Stimulated activated CD8-positive, alpha-beta memory T cell treated with anti-CD3 and anti-CD28 coated beads, Interleukin-12 subunit alpha, Interleukin-12 subunit beta, amount 100 ng/mL, for 24 hours (primary cell): ENCODE measurements at regions not wholly inside any gene's neighbourhood (a gene's known extent, or its start where the extent isn't known, plus 50 kb on each side); places are given as distances from the start of the nearest gene placed in this dataset.

Source experiments
- DNase-seq: peaks from one replicate; pipeline ENCODE4 v3.0.0-alpha.2; 2020; ENCODE audit errors: extremely low read depth

DNA sequence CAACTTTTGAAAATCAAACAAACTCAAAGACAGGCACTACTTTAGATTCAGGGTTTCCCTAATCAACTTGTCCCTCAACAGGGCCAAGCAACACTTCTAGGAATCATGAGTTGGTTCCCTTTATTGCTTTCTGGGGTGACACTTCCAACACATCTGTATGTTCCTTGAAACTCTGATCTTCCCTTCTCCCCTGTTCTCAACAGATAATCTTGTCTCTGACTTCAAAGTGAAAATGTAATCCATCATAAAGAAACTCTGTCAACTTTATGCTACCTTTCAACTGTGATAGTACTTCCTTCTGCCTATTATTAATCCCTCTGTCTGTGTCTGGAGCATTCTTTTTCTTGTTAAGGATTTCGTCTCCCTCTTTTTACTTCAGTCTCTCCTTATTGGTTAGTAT lies 250.1 kb upstream of the MEF2C start:
- DNase-seq = no peak

DNA sequence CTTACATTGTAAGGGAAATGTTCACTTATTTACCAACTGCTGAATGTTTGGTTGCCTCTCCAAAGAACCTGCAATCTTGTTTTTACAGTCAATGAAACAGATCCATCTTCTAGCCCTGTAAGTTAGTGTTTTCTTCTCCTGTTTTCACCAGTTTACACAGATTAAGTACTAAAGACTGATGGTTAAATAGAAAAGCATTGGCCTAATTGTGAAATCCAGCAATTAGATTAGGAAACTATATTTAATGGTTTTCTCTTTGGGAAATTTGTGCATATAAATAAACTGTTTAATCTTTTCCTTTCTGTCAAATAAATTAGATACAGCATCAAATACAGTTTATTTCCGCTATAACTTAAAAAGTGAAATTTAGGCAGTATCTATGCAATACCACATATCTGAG lies 247.9 kb upstream of the MEF2C start:
- no peak for DNase-seq

DNA sequence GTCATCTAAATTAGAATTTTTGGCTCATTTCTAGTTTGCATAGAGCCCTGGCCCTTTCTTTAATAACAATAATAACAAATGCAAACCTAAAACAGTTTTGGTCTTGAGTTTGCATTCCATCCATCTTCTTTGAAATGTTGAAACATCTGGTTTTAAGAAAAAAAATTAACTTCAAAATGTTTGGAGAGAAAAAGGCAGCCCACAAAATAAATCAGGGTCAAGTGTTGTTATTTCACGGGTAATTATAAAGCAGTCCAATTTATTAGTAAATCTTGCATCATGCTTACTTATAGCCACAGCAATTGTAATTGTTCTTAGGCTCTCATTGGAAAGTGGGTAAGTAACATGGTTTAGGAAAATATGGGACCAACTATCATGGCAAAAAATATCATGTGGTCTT lies 247.0 kb upstream of the MEF2C start:
- no peak for DNase-seq

DNA sequence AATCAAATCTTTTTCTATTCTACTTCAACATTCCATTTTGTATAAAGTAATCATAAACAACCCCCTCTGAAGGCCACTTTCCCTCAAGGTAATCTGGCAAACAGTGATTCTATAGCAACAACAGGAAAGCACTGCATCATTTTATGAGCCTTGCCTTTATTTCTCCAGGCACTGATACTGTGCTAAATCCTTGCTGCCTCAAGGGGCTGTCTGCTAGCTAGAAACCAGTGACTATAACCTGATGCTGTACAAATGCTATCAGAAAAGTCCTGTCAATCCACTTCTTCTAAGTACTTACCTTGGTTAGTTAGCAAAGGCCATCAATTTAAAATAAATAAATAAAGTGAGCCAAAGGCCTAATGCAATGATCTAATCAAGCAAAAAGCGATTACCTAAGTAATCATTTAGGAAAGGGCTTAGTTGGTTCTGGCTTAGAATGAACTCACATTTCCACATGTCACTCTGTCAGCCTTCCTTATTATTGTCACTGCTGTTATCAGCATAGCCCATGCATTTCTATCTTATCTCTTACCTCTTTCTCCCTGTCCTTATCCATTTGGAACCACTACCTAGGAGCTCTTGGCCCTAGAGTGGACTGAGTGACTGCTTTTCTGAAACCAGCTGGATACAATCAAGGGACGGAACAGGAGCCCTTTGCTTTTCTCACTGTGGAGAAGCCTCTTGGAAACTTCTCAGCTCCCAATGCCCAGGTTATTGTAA lies 246.1 kb upstream of the MEF2C start:
- no peak for DNase-seq

DNA sequence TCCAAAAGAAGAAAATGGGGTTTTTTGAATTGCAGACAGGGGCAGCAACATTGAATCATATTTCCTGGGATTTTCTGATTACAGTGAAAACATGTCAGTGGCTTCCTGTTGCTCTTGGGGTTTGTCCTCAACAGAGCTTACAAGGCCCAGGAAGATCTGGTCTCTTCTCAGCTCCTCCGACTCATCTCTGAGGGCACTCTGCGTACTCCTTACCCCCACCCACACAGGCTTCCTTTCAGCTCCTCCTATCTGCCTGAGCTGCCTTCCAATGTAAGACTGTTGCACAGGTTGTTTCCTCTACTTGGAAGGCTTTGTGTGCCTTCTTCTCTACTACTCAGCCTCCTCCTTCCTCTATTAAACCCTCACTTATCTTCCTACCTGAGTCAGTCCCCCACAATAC lies 245.1 kb upstream of the MEF2C start:
- no peak for DNase-seq

DNA sequence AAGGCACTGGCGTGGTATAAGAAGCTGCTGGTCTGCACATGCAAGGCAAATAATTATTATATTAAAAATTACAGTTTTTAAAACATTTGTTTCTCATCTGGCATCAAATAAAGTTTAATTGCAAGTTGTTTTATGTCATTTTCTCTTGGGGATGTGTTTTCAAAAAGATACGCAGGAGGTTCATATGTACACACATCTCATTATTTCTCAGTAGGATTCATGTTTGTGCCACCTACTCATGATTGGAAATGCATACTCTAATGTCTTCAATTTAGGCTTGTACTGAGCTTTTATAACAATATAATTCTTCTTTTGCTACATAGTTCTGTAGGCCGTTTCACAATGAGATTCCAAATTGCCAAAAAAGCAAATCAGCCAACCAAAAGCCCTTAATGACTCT lies 244.2 kb upstream of the MEF2C start:
- DNase-seq = no peak

DNA sequence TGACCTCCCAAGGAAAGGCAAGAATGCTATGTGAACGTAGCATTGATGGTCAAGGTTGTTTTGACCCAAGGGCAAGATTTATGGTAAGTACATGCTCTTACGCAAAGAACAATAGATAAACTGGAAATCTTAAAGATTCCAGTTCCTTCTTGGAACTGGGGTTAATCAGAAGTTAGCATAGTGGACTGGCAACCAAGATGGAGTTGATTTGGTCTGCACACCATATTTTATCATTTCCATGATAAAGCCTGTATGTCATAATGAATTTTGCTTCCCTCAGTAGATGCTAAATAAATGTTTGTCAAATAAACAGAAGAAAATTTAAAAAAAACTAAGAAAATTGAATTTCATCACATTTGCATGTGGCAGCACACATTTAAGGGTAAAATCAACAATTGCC lies 242.4 kb upstream of the MEF2C start:
- no peak for DNase-seq

DNA sequence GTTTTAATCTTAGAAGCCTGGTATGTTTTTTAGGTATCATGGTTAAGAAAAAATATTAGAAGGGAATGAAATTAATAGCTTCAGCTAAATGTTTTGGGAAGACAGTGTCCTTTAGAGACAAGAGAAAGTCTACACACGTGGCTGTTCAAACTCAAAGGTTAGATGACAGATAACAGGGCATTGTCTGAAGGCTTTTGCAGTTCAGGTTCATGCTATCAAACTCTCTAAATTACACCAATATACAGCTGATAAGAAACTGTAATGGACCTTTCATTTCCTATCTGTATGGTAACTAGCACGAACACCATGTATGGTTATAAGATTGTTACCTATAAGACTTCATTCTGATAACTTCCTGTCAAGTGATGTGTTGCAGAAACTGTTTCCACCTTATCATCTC lies 240.6 kb upstream of the MEF2C start:
- DNase-seq = no peak

DNA sequence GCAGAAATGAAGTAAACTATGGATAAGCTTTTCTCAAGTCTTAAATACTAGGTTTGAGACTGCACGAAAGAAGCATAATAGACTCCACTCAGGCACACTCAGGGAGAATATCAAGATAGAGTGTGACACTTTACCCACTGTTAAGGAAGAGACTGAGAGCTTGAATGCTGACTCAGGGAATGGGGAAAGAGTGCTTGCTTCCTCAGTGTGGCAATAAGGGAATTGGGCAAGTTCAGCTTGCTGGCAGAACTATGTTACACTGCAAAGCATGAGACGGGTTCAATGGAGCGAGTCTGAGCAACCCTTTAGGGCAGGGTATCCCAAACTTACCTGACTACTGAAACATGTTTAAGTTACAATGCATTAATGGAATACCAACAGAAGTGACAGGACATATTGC lies 237.7 kb upstream of the MEF2C start:
- no peak for DNase-seq

DNA sequence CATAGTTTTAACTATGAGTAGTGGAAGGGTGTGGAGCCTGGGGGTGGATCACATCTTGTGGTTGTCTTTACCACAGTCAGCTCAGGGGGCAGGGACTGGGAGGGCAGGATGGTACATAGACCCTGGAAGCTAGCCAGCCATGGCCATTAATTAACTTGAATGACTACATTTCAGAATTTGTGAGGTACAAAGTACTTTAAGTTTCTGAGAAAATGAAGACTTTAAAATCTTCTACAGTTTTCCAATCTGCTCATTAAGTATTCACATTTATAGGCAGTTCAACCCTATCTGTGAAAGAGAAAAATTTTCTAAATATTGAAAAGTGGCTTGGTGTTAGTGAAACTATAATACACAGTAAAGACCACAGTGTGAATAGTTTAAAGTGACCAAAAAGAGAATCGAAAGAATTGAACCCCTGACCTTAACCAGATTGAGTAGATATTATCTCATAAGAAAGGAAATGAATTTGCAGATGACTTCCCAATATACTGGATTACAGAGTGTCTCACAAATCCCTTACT lies 234.2 kb upstream of the MEF2C start:
- DNase-seq = no peak

DNA sequence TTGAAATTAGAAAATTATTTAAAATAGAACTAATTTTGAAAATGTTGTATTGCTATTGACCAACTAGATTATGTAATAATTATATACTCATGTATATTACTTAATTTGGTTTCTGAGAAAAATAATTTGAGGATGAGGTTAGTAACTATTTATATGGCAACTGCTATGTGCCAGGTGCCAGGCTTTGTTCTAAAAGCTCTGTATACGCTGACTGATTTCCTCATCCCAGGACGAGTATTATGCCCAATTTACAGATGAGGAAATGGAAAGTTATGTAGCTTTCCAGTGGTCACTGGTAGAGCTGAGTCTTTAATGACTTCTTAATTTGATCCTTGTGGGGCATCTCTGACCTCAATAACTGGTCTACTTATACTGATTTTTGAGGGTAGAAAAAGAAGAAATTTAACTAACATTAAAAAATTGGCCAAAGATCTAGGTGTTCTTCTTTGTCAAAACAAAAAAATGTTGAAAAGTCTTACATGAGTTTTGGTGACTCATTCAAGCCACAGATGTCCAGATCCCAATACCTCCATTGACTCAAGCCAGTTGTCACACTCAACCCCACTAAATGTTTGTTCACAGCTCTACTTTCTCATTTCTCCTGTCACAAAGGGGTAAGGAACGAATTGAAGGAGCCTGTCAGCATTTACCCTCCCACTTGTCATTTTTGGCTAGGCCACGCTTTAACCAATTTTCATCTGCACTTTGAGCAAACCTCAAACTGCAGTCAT lies 228.1 kb upstream of the MEF2C start:
- no peak for DNase-seq

DNA sequence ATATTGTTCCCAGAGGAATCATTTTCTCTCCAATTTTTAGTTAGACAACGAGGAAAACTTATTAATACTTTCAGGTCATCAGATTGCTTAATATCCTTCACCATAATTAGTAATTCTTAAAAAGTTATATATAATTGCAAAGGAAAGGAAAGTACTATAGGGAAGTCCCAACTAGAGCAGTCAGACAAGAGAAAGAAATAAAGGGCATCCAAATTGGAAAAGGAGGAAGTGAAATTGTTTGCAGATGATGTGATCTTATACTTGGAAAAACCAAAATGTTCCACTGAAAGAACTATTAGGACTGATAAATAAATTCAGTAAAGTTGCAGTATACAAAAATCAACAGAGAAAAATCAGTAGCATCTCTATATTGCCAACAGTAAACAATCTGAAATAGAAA lies 223.5 kb upstream of the MEF2C start:
- DNase-seq = no peak

DNA sequence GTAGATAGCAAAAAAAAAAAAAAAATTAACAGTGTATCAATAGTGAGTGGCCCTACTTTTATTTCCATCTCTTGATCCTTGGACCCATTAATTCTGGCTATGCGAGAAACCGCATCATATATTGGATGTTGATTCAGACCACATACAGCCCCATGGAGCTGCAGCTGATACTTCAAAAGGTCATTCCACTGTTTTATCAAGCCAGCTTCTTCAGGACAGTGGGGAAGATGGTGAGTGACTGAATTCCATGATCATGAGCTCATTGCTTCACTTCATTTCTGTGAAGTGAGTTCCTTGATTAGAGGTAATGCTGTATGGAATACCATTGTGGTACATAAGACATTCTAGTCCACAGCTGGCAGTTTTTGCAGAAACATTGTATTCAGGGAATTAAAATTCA lies 222.9 kb upstream of the MEF2C start:
- DNase-seq = no peak

DNA sequence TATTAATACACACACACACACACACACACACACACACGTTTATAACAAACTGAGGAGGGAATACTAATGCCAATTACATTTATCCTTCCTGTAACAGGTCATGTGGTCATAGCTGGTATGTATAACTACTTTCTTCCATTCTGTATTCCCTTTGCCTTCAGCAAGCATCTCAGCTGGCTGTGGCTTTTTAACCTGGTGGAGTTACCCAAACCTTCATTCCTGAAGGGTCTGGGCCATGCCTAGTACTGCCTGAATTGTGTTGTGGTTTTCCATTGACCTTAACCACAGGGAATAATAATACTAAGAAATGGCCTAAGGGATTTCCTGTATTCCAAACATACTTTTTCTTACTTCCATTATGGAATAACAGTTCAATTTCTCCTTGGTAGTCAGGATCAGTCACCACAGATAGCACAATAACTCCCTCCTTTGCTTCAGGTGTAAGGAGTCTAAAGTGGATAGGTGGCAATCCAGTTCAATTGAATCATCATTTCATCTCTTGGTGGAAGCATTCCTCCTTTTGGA lies 222.2 kb upstream of the MEF2C start:
- no peak for DNase-seq

DNA sequence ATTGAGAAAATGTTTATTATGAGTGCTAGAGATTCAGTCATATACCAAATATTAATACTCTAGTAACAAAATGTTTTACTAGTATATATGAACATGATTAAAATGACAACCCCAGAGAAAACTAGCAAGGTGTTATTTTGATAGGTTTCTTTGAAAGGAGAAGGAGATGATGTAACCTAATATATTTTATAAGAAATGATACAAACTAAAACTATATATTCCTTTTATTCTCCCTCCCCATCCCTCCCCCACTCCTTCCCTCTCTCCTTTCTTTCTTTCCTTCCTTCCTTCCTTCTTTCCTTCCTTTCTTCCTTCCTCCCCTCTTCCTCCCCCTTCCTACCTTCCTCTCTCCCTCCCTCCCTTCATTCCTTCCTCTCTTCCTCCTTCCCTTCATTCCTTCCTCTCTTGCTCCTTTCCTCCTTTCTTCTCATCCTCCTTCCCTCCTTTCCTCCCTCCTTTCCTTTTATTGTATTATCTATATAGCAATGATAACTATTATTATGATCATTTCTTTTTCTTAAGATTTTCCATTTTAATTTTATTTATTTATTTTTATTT lies 215.3 kb upstream of the MEF2C start:
- DNase-seq = no peak

DNA sequence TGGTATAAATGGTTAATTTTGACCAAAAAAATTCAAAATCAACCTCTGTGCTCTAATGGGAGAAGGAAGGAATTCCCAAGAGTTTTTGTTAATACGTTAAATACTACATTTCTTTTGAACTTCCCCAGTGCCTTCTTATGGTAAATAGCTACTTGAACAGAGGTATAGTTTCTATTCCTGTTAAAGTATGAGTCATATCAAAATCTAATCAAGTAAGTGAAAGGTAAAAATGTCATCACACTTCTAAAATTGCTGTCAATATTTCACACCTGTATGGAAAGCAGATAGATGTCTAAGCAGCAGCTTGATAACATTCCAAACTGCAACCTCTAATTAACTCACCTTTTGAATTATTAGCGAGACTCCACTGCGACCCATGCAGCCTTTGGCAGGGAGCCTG lies 214.1 kb upstream of the MEF2C start:
- no peak for DNase-seq

DNA sequence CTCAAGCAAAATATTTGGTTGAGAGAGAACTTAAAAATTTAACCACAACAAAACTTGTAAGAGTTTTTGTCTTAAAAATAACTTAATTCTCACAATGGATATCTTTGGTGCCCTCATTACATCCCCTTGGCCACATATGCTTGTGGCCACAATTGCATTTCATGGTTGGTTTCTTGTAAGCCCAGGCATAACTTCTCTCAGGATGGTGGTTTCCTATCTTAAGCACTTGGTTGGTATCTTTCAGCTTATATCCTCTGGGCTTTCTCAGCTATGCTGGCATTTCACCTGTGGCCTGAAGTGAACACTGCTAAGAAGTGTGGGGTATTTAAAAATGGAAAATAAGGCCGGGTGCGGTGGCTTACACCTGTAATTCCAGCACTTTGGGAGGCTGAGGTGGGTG lies 212.4 kb upstream of the MEF2C start:
- DNase-seq = no peak

DNA sequence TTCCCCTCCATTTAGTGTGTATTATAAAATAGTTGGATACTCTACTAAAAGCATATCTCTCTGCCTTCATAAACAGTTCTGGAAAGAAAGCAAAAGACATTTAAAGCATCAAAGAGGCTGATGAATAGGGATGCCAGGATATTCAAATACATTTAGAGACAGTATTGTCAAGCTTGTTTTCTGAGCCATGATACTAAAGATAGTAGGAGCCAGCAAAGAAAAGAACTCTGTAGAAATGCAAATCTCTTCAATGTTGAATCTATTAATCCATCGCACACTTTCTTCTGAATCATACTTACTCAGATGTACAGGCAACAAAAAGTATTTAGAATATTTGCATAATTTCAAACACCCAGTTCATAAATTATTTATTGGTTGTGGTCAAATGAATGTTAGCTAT lies 207.1 kb upstream of the MEF2C start:
- no peak for DNase-seq

DNA sequence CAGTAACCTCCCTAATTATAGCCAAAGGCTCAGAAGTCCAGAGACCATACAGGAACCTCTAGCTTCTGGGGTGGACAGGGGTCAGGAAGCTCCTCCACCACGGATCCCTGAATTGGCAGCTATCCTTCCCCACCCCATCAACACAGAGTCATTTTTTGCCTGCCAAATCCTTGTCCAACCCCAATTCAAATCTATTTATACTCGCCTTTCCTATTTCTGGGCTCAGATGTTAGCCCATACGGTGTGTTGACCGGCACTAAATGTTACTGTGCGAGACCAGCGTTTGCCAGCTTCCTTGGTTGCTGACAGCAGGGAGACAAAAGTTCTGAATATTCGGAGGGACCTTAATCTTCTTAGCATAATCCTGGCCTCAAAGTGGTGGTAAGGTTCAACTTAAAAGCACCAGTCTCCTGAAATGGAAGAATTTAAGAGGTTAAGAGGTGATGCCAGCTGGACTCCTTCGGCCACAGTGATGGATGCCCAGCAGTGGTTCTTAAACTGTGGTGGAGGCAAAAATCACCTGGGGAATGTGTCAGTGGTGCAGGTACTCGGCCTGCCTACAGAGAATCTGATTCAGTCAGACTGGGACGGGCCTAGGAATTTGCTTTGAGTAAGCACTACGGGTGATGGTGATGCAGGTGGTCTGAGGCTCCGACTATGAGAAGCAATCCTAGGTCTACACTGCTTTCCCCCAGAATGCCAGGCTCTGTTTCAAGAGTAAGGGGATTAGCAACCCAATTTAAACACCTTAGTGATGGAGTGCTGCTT lies 204.8 kb upstream of the MEF2C start:
- no peak for DNase-seq

DNA sequence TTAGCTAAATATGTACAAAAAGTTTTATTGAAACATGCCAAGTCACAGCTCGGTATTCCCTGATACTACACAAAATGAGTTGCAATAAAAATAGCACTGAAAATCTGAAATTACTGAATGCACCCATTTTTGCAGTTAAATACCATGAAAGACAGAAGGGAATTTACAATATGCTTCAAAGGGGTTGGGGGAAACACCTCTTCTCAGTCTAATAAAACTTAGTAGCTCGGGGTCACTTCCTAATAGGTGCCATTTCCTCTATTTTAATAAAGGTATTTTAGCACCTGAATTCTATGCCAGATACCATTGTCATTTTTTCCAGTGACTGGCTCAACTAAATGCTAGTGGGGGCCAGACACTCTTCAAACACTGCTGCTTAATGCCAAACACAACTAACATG lies 204.1 kb upstream of the MEF2C start:
- DNase-seq = no peak

DNA sequence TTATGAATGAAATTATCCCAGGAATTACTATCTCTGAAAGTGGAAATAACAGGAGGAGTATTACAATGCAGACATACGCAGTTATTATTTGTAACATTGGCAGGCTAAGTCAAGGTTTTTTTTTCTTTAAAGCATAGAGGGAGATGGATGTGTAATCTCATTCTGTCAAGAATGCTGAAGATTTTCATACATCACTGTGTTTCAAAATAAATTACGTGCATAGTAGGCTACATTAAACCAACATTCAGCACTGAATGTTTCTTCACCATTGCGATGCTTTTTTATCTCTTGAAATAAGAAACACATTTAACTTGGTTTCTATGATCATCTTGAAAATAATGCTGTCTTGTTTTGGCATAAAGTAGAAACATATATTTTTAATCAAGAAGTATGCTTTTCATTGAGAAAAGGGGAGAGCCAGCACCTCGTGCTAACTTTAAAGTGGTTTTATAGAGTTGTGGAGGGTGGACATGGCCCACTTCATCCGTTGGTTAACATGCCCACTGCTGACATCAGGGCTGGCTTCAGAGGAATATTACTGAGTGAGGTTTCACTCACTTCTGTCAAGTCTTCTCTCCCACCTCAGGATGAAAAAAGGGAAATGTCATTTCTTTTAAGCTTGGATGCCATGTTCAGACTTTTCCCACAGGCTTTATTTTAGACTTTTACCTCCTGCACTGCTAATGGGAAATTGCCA lies 203.6 kb upstream of the MEF2C start:
- DNase-seq = no peak

DNA sequence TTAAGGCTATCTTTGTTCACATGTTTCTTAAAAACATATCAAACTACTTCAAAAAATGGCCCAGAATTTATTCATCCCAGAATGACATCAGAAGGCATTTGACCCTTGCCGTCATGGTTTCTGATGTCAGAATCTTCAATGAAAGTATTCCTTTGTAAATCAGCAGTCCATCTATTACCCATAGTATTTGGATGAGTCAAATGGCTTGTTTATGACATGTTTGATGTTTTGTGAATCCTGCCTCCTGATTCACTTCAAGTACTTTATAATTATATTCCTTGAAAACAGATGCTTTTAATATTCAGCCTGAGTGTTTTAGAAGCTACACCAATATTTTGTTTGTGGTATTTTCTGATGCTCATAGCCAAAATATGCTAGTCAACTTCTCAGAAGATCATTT lies 200.8 kb upstream of the MEF2C start:
- DNase-seq = no peak
